22Rv1 (cell line): ENCODE measurements at regions not wholly inside any gene's neighbourhood (a gene's known extent, or its start where the extent isn't known, plus 50 kb on each side); places are given as distances from the start of the nearest gene placed in this dataset.
"Not testable (repeated sequence)": the region's sequence is repeated elsewhere in the genome, so short reads cannot be mapped to it uniquely, and the experiment has no call there.

ENCODE experiments used
- H3K27ac ChIP-seq: fragments of 450-650 bp; 2 replicates; pipeline ENCODE4 v1.5.1; 2017
- ZFX ChIP-seq: fragments of 450-650 bp; IDR thresholded peaks from 2 replicates; pipeline ENCODE4 v1.6.1; 2017; ENCODE audit warnings: antibody characterized with exemption, borderline replicate concordance
- TF ChIP-seq, protein P1 (sequence below): fragments of 450-650 bp; IDR thresholded peaks from 2 replicates; pipeline ENCODE4 v1.5.1; 2017; ENCODE audit warnings: mild to moderate bottlenecking

- no peak overlapping the region for H3K27ac ChIP-seq
- no peak for TF ChIP-seq ZFX
- TF ChIP-seq, protein P1, sequence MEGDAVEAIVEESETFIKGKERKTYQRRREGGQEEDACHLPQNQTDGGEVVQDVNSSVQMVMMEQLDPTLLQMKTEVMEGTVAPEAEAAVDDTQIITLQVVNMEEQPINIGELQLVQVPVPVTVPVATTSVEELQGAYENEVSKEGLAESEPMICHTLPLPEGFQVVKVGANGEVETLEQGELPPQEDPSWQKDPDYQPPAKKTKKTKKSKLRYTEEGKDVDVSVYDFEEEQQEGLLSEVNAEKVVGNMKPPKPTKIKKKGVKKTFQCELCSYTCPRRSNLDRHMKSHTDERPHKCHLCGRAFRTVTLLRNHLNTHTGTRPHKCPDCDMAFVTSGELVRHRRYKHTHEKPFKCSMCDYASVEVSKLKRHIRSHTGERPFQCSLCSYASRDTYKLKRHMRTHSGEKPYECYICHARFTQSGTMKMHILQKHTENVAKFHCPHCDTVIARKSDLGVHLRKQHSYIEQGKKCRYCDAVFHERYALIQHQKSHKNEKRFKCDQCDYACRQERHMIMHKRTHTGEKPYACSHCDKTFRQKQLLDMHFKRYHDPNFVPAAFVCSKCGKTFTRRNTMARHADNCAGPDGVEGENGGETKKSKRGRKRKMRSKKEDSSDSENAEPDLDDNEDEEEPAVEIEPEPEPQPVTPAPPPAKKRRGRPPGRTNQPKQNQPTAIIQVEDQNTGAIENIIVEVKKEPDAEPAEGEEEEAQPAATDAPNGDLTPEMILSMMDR = no peak
Measured at GRCh38 chr3:98705212-98705611, 57.9 kb upstream of the ST3GAL6 start.

- H3K27ac ChIP-seq = no peak overlapping the region
- TF ChIP-seq, protein P1 = no peak
- no peak for TF ChIP-seq ZFX
Measured at GRCh38 chr3:98705694-98706093, 57.4 kb upstream of the ST3GAL6 start.

DNA sequence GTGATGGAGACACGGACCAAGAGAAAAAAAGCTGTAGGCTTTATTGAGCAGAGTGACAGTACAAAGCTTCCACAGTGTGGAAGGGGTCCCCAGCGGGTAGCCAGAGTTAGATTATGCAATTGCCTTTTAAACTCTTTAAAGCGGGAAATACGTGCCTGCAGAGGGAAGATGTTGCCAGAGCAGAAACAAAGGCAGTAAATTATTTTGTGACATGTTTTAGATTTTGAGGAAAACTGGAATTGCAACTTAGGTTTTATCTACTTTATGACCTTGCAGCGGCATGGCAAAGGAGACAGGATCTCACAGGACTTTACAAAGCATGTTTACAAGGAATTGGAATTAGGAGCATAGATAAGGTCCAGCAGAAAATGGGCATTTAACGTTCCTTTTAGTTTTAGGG is 54.5 kb upstream of the ST3GAL6 start:
- H3K27ac ChIP-seq = not testable (repeated sequence)

- TF ChIP-seq, protein P1 = no peak
- no peak for TF ChIP-seq ZFX
- H3K27ac ChIP-seq = no peak overlapping the region
Measured at GRCh38 chr3:98709441-98709840, 53.7 kb upstream of the ST3GAL6 start.

DNA sequence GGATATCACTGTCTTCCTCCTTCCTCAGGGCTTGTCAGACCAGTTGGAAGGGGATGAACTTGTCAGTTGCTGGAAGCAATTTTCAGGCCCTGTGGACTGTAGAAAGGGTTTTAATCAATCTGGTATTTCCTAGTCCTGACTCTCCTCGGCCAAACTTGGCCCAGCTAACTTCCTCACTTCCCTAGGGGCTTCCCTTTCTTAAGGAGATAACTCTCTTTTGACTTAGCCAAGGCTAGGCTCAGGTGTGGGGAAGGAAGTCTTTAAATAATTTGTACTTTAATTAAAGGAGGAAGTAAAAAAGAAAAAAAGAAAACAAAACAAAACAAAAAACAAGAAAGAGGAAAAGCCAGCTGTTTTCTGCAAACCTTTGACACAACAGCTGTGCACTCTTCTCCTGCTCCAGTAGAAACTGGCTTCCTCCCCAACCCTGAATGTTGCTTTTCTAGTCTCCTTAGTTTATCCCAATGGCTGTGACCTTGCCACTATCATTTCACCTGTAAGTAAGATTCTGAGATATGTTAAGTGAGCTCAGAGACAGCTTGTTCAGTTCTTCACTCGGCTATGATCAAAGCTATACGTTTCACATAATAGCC is 53.0 kb upstream of the ST3GAL6 start:
- H3K27ac ChIP-seq = no peak overlapping the region
- no peak for TF ChIP-seq ZFX
- TF ChIP-seq, protein P1 = no peak

- no peak overlapping the region for H3K27ac ChIP-seq
- no peak for TF ChIP-seq ZFX
- TF ChIP-seq, protein P1 = no peak
Measured at GRCh38 chr3:98711426-98711825, 51.7 kb upstream of the ST3GAL6 start.

DNA sequence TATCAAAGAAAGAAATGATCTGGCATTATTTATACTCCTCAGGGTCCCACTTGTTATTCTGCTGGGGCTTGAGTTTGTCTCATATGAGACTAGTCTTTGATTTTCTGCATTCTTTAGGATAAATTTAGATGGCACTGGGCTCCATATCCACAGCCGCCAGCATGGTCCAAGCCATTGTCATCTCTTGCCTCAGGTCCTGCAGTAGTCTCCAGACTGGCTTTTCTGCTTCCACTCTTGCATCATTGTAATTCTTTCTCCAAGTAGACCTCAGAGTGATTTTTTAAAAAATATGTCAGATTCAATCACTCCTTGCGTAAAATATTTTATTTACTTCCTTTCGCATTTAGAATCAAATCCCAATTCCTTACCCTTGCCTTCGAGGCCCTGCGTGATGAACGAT is 50.4 kb upstream of the ST3GAL6 start:
- TF ChIP-seq, protein P1 = no peak
- TF ChIP-seq ZFX = no peak
- no peak overlapping the region for H3K27ac ChIP-seq

- H3K27ac ChIP-seq = not testable (repeated sequence)
Measured at GRCh38 chr3:98713332-98713731, 49.8 kb upstream of the ST3GAL6 start.
